GM18861 (cell line): ENCODE measurements at regions not wholly inside any gene's neighbourhood (a gene's known extent, or its start where the extent isn't known, plus 50 kb on each side); places are given as distances from the start of the nearest gene placed in this dataset.
A peak's percentile ranks its signal among the peaks of the same experiment; 100 is the strongest.

Experiments
- ATAC-seq: cut with Tn5 transposase; IDR thresholded peaks from one replicate; pipeline ENCODE4 v1.9.1; 2021; ENCODE audit not compliant: unreplicated experiment

GRCh38 chr4:136709897-136710296, 822.4 kb downstream of the PCDH18 start:
- ATAC-seq: no peak

- ATAC-seq: no peak
Measured at GRCh38 chr4:136706942-136707341, 825.4 kb downstream of the PCDH18 start.

- ATAC-seq: no peak
Measured at GRCh38 chr4:136699905-136700304, 832.4 kb downstream of the PCDH18 start.

- ATAC-seq: no peak
Measured at GRCh38 chr4:136691607-136692006, 840.7 kb downstream of the PCDH18 start.

GRCh38 chr4:136690360-136690759, 841.9 kb downstream of the PCDH18 start:
- no peak for ATAC-seq

- ATAC-seq: no peak
Measured at GRCh38 chr4:136687596-136687995, 844.7 kb downstream of the PCDH18 start.

- ATAC-seq: no peak
Measured at GRCh38 chr4:136687118-136687517, 845.2 kb downstream of the PCDH18 start.

- ATAC-seq: no peak
Measured at GRCh38 chr4:136680761-136681160, 851.5 kb downstream of the PCDH18 start.

GRCh38 chr4:136680271-136680670, 852.0 kb downstream of the PCDH18 start:
- no peak for ATAC-seq

- no peak for ATAC-seq
Measured at GRCh38 chr4:136670265-136670664, 862.0 kb downstream of the PCDH18 start.

- no peak for ATAC-seq
Measured at GRCh38 chr4:136664988-136665387, 867.3 kb downstream of the PCDH18 start.

GRCh38 chr4:136662539-136662938, 869.8 kb downstream of the PCDH18 start:
- no peak for ATAC-seq

GRCh38 chr4:136653640-136654406, 878.5 kb downstream of the PCDH18 start:
- ATAC-seq: no peak

- ATAC-seq: no peak
Measured at GRCh38 chr4:136651932-136652331, 880.4 kb downstream of the PCDH18 start.

GRCh38 chr4:136651278-136651667, 881.0 kb downstream of the PCDH18 start:
- peak; percentile 41 for ATAC-seq

GRCh38 chr4:136650541-136651277, 881.6 kb downstream of the PCDH18 start:
- peak; percentile 88 for ATAC-seq

- no peak for ATAC-seq
Measured at GRCh38 chr4:136644279-136644678, 888.0 kb downstream of the PCDH18 start.

GRCh38 chr4:136643416-136643815, 888.9 kb downstream of the PCDH18 start:
- no peak for ATAC-seq

GRCh38 chr4:136637071-136637777, 895.1 kb downstream of the PCDH18 start:
- ATAC-seq: no peak

- no peak for ATAC-seq
Measured at GRCh38 chr4:136636155-136636554, 896.1 kb downstream of the PCDH18 start.

- no peak for ATAC-seq
Measured at GRCh38 chr4:136634121-136634520, 898.2 kb downstream of the PCDH18 start.

GRCh38 chr4:136599890-136600289, 932.4 kb downstream of the PCDH18 start:
- no peak for ATAC-seq
